ENCODE measurements at regions not wholly inside any gene's neighbourhood (a gene's known extent, or its start where the extent isn't known, plus 50 kb on each side); places are given as distances from the start of the nearest gene placed in this dataset.
"Not testable (repeated sequence)": the region's sequence is repeated elsewhere in the genome, so short reads cannot be mapped to it uniquely, and the experiment has no call there.

- Histone ChIP-seq H3K9me2 (replicated peaks; ENCODE audit: control insufficient read depth, low read length) (no peaks in the 10 kb centered on the region), H3K4me2 (ENCODE audit: low read length) (peak overlapping the region; percentile 83), H3F3A (ENCODE audit: control insufficient read depth, insufficient read depth) (peaks cover 56% of the 10 kb centered on the region), H3K4me3 (ENCODE audit: low read length) (peak overlapping the region; percentile 56), H3K79me2 (ENCODE audit: control insufficient read depth, low read length) (peaks cover 12% of the 10 kb centered on the region), H4K20me1 (ENCODE audit: control insufficient read depth, insufficient read depth, low read depth, low read length) (no peaks in the 10 kb centered on the region), H3K27me3 (ENCODE audit: control insufficient read depth, low read length) (no peaks in the 10 kb centered on the region), H3K4me1 (ENCODE audit: control insufficient read depth, low read length) (peaks cover 72% of the 10 kb centered on the region), H3K9me3 (ENCODE audit: control insufficient read depth, insufficient read depth, low read length) (peaks cover 8% of the 10 kb centered on the region; the same call in 1 of the 2 replicates), H3K27ac (ENCODE audit: low read depth, low read length) (peak overlapping the region; percentile 100), H3K36me3 (ENCODE audit: control insufficient read depth, low read length) (peaks cover 9% of the 10 kb centered on the region)
- TF ChIP-seq, protein P1, sequence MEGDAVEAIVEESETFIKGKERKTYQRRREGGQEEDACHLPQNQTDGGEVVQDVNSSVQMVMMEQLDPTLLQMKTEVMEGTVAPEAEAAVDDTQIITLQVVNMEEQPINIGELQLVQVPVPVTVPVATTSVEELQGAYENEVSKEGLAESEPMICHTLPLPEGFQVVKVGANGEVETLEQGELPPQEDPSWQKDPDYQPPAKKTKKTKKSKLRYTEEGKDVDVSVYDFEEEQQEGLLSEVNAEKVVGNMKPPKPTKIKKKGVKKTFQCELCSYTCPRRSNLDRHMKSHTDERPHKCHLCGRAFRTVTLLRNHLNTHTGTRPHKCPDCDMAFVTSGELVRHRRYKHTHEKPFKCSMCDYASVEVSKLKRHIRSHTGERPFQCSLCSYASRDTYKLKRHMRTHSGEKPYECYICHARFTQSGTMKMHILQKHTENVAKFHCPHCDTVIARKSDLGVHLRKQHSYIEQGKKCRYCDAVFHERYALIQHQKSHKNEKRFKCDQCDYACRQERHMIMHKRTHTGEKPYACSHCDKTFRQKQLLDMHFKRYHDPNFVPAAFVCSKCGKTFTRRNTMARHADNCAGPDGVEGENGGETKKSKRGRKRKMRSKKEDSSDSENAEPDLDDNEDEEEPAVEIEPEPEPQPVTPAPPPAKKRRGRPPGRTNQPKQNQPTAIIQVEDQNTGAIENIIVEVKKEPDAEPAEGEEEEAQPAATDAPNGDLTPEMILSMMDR (IDR thresholded peaks at IDR 0.05; ENCODE audit: low read depth, low read length, poor library complexity, severe bottlenecking), result no peak
- no peak for TF ChIP-seq EZH2phosphoT487 (IDR thresholded peaks at IDR 0.05; ENCODE audit: borderline replicate concordance, low read length)
Measured at GRCh38 chr2:47690132-47690531, 92.8 kb upstream of the MSH6 start.

DNA sequence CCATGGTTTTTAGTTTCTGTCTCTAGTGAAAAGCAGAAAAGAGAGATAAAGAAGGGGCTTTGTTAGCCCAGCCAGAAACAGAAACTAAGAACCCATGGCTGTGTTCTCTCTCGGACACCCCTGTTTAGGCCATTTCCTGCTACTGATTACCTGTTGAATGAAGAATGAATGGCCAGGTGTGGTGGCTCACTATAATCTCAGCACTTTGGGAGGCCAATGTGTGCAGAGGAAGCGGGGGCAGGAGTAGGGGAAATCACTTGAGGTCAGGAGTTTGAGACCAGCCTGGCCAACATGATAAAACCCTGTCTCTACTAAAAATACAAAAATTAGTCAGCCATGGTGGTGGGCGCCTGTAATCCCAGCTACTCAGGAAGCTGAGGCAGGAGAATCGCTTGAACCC is 93.8 kb upstream of the MSH6 start:
- Histone ChIP-seq H3F3A (ENCODE audit: control insufficient read depth, insufficient read depth) (peaks cover 49% of the 10 kb centered on the region), H3K4me1 (ENCODE audit: control insufficient read depth, low read length) (peaks cover 63% of the 10 kb centered on the region), H3K27ac (ENCODE audit: low read depth, low read length) (peak overlapping the region; percentile 100), H3K4me2 (ENCODE audit: low read length) (peak overlapping the region; percentile 83), H3K4me3 (ENCODE audit: low read length) (peak overlapping the region; percentile 55)
- not testable (repeated sequence) for H3K9me2 ChIP-seq (replicated peaks; ENCODE audit: control insufficient read depth, low read length); H3K79me2 ChIP-seq (ENCODE audit: control insufficient read depth, low read length); H4K20me1 ChIP-seq (ENCODE audit: control insufficient read depth, insufficient read depth, low read depth, low read length); H3K9me3 ChIP-seq (ENCODE audit: control insufficient read depth, insufficient read depth, low read length); H3K27me3 ChIP-seq (ENCODE audit: control insufficient read depth, low read length); H3K36me3 ChIP-seq (ENCODE audit: control insufficient read depth, low read length)

DNA sequence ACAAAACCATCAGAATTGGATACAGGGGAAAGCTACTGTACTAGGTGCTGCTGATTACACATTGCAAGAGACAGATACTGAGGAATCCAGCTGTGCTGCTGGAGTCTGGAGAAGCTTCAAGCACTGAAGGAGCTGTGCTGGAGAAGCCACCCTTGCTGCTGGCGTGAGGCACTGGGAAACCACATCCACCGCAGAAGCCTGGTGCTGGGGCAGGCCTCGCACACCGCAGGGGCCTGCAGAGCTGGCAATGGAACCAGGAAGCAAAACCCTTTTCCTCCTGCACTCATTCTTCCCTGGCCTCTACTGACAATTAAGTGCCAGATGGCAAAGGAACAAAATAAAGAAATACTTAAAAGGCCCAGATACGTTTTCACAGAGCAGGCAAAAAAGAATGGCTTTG is 94.4 kb upstream of the MSH6 start:
- no peaks in the 10 kb centered on the region for H3K9me2 ChIP-seq (replicated peaks; ENCODE audit: control insufficient read depth, low read length)
- H3K79me2 ChIP-seq (ENCODE audit: control insufficient read depth, low read length), result no peaks in the 10 kb centered on the region
- peak overlapping the region; percentile 55 for H3K4me3 ChIP-seq (ENCODE audit: low read length)
- peak overlapping the region; percentile 100 for H3K27ac ChIP-seq (ENCODE audit: low read depth, low read length)
- H3K4me2 ChIP-seq (ENCODE audit: low read length), result peak overlapping the region; percentile 83
- peaks cover 57% of the 10 kb centered on the region for H3K4me1 ChIP-seq (ENCODE audit: control insufficient read depth, low read length)
- H3K9me3 ChIP-seq (ENCODE audit: control insufficient read depth, insufficient read depth, low read length), result peaks cover 8% of the 10 kb centered on the region; the same call in 1 of the 2 replicates
- no peaks in the 10 kb centered on the region for H3K27me3 ChIP-seq (ENCODE audit: control insufficient read depth, low read length)
- no peaks in the 10 kb centered on the region for H4K20me1 ChIP-seq (ENCODE audit: control insufficient read depth, insufficient read depth, low read depth, low read length)
- peaks cover 47% of the 10 kb centered on the region for H3F3A ChIP-seq (ENCODE audit: control insufficient read depth, insufficient read depth)
- TF ChIP-seq, protein P1 (IDR thresholded peaks at IDR 0.05; ENCODE audit: low read depth, low read length, poor library complexity, severe bottlenecking), result no peak
- TF ChIP-seq EZH2phosphoT487 (IDR thresholded peaks at IDR 0.05; ENCODE audit: borderline replicate concordance, low read length), result no peak
- peaks cover 9% of the 10 kb centered on the region for H3K36me3 ChIP-seq (ENCODE audit: control insufficient read depth, low read length)

GRCh38 chr2:47687856-47688255 is 95.1 kb upstream of the MSH6 start:
- H3F3A ChIP-seq (ENCODE audit: control insufficient read depth, insufficient read depth), result peaks cover 44% of the 10 kb centered on the region
- no peak overlapping the region for H3K4me3 ChIP-seq (ENCODE audit: low read length)
- peaks cover 50% of the 10 kb centered on the region for H3K4me1 ChIP-seq (ENCODE audit: control insufficient read depth, low read length)
- no peaks in the 10 kb centered on the region for H3K79me2 ChIP-seq (ENCODE audit: control insufficient read depth, low read length)
- H3K27ac ChIP-seq (ENCODE audit: low read depth, low read length), result peak overlapping the region; percentile 100
- peaks cover 9% of the 10 kb centered on the region for H3K36me3 ChIP-seq (ENCODE audit: control insufficient read depth, low read length)
- peak overlapping the region; percentile 83 for H3K4me2 ChIP-seq (ENCODE audit: low read length)
- TF ChIP-seq, protein P1 (IDR thresholded peaks at IDR 0.05; ENCODE audit: low read depth, low read length, poor library complexity, severe bottlenecking), result no peak
- no peak for TF ChIP-seq EZH2phosphoT487 (IDR thresholded peaks at IDR 0.05; ENCODE audit: borderline replicate concordance, low read length)
- H4K20me1 ChIP-seq (ENCODE audit: control insufficient read depth, insufficient read depth, low read depth, low read length), result no peaks in the 10 kb centered on the region
- H3K27me3 ChIP-seq (ENCODE audit: control insufficient read depth, low read length), result no peaks in the 10 kb centered on the region
- peaks cover 8% of the 10 kb centered on the region; the same call in 1 of the 2 replicates for H3K9me3 ChIP-seq (ENCODE audit: control insufficient read depth, insufficient read depth, low read length)
- H3K9me2 ChIP-seq (replicated peaks; ENCODE audit: control insufficient read depth, low read length), result no peaks in the 10 kb centered on the region
